ENCODE measurements at regions not wholly inside any gene's neighbourhood (a gene's known extent, or its start where the extent isn't known, plus 50 kb on each side); places are given as distances from the start of the nearest gene placed in this dataset.

- no peak for TF ChIP-seq EZH2 (IDR thresholded peaks at IDR 0.05; ENCODE audit: borderline replicate concordance, low read length)
- TF ChIP-seq, protein P1, sequence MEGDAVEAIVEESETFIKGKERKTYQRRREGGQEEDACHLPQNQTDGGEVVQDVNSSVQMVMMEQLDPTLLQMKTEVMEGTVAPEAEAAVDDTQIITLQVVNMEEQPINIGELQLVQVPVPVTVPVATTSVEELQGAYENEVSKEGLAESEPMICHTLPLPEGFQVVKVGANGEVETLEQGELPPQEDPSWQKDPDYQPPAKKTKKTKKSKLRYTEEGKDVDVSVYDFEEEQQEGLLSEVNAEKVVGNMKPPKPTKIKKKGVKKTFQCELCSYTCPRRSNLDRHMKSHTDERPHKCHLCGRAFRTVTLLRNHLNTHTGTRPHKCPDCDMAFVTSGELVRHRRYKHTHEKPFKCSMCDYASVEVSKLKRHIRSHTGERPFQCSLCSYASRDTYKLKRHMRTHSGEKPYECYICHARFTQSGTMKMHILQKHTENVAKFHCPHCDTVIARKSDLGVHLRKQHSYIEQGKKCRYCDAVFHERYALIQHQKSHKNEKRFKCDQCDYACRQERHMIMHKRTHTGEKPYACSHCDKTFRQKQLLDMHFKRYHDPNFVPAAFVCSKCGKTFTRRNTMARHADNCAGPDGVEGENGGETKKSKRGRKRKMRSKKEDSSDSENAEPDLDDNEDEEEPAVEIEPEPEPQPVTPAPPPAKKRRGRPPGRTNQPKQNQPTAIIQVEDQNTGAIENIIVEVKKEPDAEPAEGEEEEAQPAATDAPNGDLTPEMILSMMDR (IDR thresholded peaks at IDR 0.05; ENCODE audit: low read length): no peak
Observed at GRCh38 chr10:130254662-130255061, 118.5 kb downstream of the GLRX3 start.
